Thymus (tissue), 11 donors: ENCODE measurements at regions not wholly inside any gene's neighbourhood (a gene's known extent, or its start where the extent isn't known, plus 50 kb on each side); places are given as distances from the start of the nearest gene placed in this dataset.

Source experiments
- DNase-seq, 9 donors: peaks; one replicate each; pipeline ENCODE4 v3.0.0-alpha.2; 2013; ENCODE audit warnings: low spot score in 9 of 9, low read depth in 6 of 9, missing footprints in 1 of 9
- H3K27ac ChIP-seq, 2 donors: one replicate each; pipeline ENCODE4 v1.5.1; 2013; ENCODE audit warnings: control low read depth in 1 of 2, low read depth in 1 of 2, low read length in 1 of 2, mild to moderate bottlenecking in 1 of 2, moderate library complexity in 1 of 2
- H3K27me3 ChIP-seq, 2 donors: one replicate each; pipeline ENCODE4 v1.5.1; 2013; ENCODE audit warnings: low read length in 1 of 2; ENCODE audit not compliant: control insufficient read depth in 2 of 2, insufficient read depth in 1 of 2
- H3K36me3 ChIP-seq, 2 donors: one replicate each; pipeline ENCODE4 v1.5.1; 2013; ENCODE audit warnings: low read length in 1 of 2, mild to moderate bottlenecking in 1 of 2, moderate library complexity in 1 of 2; ENCODE audit not compliant: control insufficient read depth in 2 of 2, insufficient read depth in 2 of 2
- H3K4me1 ChIP-seq, 2 donors: one replicate each; pipeline ENCODE4 v1.5.1; 2013; ENCODE audit warnings: low read length in 2 of 2; ENCODE audit not compliant: control insufficient read depth in 2 of 2, insufficient read depth in 2 of 2
- H3K4me3 ChIP-seq, 2 donors: one replicate each; pipeline ENCODE4 v1.5.1; 2013; ENCODE audit warnings: low read length in 2 of 2, control low read depth in 1 of 2, mild to moderate bottlenecking in 1 of 2
- H3K9me3 ChIP-seq, 2 donors: one replicate each; pipeline ENCODE4 v1.5.1; 2013; ENCODE audit warnings: low read length in 1 of 2, mild to moderate bottlenecking in 1 of 2; ENCODE audit not compliant: control insufficient read depth in 2 of 2, insufficient read depth in 1 of 2
- WGBS: extraction: QIAGEN DNeasy Blood & Tissue Kit; methylation state at CpG from one replicate; pipeline ENCODE4 v1.1.7; 2013; 5-methylcytosine and 5-hydroxymethylcytosine counted together
- donor health status: healthy.

DNA sequence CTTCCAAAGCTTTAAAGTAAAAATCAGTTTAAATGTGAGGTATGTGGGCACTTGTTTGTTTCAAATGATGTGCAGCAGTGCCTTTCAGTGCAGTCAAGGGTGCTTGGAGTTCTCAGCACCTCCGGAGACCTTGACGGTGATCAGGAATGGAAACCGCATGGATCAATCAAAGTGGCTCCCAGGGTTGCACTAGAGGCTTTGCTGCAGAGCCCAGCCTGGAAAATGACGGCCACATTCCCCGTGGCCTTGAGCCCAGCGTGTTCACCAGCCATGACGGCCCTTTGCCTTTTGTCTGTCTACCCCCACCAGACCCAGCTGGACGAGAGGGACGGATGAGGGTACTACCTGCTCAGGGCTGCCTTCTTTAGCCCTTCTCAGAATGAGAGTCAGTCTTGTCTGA lies 320.0 kb downstream of the TEX29 start:
- DNase-seq, result no peak
- no peak overlapping the region for H3K4me3 ChIP-seq
- H3K27me3 ChIP-seq, result no peaks in the 10 kb centered on the region
- 91% methylated on average over 9 of the region's 9 CpGs for WGBS
- no peak overlapping the region for H3K27ac ChIP-seq
- H3K36me3 ChIP-seq, result no peaks in the 10 kb centered on the region
- H3K9me3 ChIP-seq, result no peaks in the 10 kb centered on the region
- H3K4me1 ChIP-seq, result no peaks in the 10 kb centered on the region

DNA sequence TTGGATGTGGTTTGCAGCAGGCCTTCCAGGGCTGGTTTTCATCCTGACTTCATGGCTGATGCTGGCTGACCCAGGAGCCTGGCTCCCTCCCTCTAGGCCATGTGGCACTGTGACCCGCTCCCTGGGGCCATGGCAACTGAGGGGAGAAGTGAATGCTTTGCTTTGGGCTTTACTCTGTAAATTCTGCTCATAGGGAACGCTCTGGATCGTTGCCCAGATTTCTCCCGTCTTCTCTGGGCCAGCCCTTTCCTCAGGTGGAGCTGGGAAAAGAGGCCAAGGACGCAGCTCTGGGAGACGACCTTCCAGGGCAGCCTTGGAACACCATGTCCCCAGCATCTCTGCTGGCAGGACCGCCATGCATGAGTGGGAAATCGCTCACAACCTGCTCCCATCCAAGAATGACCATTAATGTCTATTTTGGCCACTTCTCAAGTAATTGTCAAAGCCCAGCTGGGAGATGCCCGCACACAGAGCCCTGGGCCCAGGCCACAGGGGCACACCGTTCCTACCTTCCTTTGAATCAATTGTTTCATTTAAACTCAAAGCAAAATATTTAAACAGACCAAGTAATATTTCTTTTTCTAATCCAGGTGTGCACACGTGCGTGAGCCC lies 321.8 kb downstream of the TEX29 start:
- 82% methylated on average over 12 of the region's 12 CpGs for WGBS
- H3K4me1 ChIP-seq, result no peaks in the 10 kb centered on the region
- no peaks in the 10 kb centered on the region for H3K9me3 ChIP-seq
- no peak overlapping the region for H3K27ac ChIP-seq
- DNase-seq, result no peak
- no peak overlapping the region for H3K4me3 ChIP-seq
- H3K36me3 ChIP-seq, result no peaks in the 10 kb centered on the region
- H3K27me3 ChIP-seq, result no peaks in the 10 kb centered on the region

DNA sequence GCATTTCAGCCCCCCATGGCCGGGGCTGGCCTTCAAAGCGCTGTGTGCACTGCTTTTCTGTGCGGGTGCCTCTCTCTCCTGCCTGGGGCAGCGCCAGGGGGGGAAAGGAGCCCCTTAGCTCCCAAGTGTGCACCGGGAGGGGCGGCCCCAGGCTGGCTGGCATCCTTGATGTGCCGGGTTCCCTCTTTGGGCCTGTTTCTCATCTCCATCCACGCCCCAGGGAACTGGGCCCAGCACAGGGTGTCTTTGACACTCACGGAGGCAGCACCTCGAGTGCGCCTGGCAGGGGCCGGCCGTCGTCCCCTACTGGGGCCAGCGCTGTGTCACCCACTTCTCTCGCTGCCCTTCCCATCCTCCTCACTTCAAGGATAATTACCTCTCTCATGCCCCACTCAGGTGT lies 324.3 kb downstream of the TEX29 start:
- no peaks in the 10 kb centered on the region for H3K36me3 ChIP-seq
- H3K4me1 ChIP-seq, result no peaks in the 10 kb centered on the region
- no peaks in the 10 kb centered on the region for H3K9me3 ChIP-seq
- H3K27me3 ChIP-seq, result no peaks in the 10 kb centered on the region
- 97% methylated on average over 16 of the region's 16 CpGs for WGBS
- no peak for DNase-seq
- no peak overlapping the region for H3K4me3 ChIP-seq
- H3K27ac ChIP-seq, result no peak overlapping the region

DNA sequence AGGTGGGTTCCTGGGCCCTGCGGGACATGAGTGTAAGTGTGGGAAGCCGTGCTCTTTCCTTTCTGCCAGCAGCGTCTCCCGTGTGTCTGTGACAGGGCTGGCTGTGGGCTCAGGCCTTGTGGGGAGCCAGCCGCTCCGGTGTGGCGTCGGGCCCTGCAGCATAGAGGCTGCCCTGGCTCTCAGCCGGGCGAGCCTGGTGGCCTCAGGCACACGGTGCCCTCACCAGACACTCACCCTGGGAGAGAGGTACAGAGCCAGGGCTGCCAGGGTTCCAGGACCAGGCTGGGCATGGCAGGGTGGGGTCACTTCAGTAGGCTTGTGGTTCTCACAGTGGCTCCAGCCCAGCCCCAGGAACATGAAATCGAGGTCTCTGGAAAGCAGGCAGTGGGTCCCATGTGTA lies 324.8 kb downstream of the TEX29 start:
- 97% methylated on average over 12 of the region's 12 CpGs for WGBS
- H3K4me1 ChIP-seq, result no peaks in the 10 kb centered on the region
- H3K9me3 ChIP-seq, result no peaks in the 10 kb centered on the region
- H3K4me3 ChIP-seq, result no peak overlapping the region
- H3K36me3 ChIP-seq, result no peaks in the 10 kb centered on the region
- H3K27me3 ChIP-seq, result no peaks in the 10 kb centered on the region
- H3K27ac ChIP-seq, result no peak overlapping the region
- DNase-seq, result no peak

DNA sequence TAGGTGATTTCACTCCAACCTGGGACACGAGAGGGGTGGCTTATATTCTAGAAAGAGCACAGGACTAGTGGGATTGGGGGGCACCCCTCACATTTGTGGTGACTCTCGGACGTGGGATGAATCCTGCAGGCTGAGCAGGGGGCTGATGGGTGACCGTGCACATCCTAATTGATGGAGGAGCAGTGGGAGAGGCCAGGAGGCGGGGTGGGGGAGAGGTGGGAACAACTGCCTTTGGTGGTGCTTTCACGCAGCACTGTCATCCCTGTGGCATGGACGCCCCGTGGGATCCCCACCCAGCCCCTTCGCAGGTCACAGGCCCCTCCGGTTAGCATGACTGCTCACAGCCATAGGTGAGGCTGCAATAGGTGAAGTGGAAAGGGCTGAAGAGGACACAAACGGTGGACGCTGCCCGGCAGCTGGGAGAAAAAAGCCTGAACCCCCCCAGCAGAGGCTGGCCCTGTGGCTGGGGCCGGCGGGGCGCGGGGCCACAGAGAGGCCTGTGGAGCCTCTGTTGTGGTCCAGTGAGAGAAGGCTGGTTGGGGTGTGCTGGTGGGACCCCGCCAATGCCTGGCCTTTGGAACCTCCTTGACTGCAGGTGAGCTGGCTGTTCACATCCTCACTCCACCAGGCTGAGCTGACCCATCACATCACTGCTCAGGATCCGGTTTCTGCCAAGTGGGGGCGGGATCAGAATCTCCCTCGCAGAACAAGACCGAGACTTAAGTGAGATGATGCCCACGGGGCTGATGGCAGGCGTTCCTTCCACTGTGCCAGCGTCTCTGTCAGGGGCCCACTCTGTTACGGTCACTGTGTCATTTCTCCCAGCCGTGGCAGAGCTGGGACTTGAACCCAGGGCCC lies 325.4 kb downstream of the TEX29 start:
- H3K4me1 ChIP-seq, result no peaks in the 10 kb centered on the region
- 95% methylated on average over 27 of the region's 27 CpGs for WGBS
- H3K27ac ChIP-seq, result no peak overlapping the region
- DNase-seq, result no peak
- H3K4me3 ChIP-seq, result no peak overlapping the region
- peaks cover 0 to 2% of the 10 kb centered on the region in 2 donors for H3K27me3 ChIP-seq
- no peaks in the 10 kb centered on the region for H3K36me3 ChIP-seq
- no peaks in the 10 kb centered on the region for H3K9me3 ChIP-seq

DNA sequence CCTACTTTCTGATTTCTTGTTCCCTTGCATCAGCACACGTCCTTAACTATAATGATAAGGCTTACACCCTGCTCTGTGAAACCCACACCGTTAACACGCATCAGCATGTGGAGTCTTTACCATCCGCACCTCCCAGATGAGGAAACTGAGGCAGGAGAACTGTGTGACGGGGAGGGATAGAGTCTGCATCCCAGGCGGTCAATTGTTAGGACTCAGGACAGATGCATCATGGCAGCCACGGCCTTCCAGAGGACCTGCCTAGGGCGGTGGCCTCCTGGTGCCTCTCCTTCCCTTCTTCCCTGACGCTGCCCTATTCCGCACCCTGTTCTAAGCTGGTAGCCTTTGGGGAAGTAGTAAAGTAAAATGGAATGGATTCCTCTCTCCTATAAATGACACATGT lies 326.0 kb downstream of the TEX29 start:
- peaks cover 0 to 2% of the 10 kb centered on the region in 2 donors for H3K27me3 ChIP-seq
- H3K36me3 ChIP-seq, result no peaks in the 10 kb centered on the region
- H3K4me1 ChIP-seq, result no peaks in the 10 kb centered on the region
- no peak for DNase-seq
- H3K27ac ChIP-seq, result no peak overlapping the region
- H3K4me3 ChIP-seq, result no peak overlapping the region
- WGBS, result 96% methylated on average over 10 of the region's 10 CpGs
- H3K9me3 ChIP-seq, result no peaks in the 10 kb centered on the region

DNA sequence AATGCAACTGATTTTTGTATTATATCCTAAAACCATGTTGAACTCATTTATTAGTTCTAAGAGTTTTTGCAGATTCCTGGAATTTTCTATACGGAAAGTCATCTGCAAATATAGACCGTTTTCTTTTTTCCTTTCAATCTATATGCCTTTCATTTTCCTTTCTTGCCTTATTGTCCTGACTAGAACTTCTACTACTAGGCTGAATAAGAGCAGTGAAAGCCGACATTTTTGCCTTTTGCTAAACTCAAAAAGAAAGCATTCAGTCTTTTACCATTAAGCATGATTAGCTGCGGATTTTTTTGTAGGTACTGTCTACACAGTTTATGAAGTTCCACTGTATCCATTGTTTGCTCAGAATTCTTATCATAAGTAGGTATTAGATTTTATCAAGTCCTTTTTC lies 328.4 kb downstream of the TEX29 start:
- Histone ChIP-seq H3K9me3 (no peaks in the 10 kb centered on the region), H3K27ac (no peak overlapping the region), H3K36me3 (no peaks in the 10 kb centered on the region), H3K4me3 (no peak overlapping the region), H3K4me1 (no peaks in the 10 kb centered on the region), H3K27me3 (peaks cover 0 to 2% of the 10 kb centered on the region in 2 donors)
- no peak for DNase-seq
- WGBS, result 96% methylated on average over 4 of the region's 4 CpGs

DNA sequence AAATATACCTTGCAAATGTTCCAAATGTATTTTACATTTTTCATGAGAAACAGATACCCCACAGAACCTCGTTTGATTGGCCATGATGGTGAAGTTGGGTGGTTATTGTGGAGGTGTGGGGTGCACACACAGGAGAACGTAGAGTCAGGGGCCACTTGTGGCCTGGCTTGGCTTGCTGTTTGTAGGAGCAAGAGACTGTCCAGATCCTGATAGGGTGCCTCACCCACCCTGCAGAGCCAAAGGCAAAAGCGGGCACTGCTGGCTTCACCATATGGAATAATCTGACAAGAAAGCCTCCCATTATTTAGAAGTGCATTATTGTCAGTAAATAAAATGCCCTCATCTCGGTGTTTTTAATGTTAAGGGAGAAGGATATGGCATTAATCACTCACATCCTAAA lies 330.2 kb downstream of the TEX29 start:
- H3K27me3 ChIP-seq, result peaks cover 0 to 2% of the 10 kb centered on the region in 2 donors
- WGBS, result 71% methylated on average over 4 of the region's 4 CpGs
- no peaks in the 10 kb centered on the region for H3K36me3 ChIP-seq
- no peak overlapping the region for H3K4me3 ChIP-seq
- DNase-seq, result no peak
- H3K9me3 ChIP-seq, result no peaks in the 10 kb centered on the region
- no peak overlapping the region for H3K27ac ChIP-seq
- H3K4me1 ChIP-seq, result no peaks in the 10 kb centered on the region

DNA sequence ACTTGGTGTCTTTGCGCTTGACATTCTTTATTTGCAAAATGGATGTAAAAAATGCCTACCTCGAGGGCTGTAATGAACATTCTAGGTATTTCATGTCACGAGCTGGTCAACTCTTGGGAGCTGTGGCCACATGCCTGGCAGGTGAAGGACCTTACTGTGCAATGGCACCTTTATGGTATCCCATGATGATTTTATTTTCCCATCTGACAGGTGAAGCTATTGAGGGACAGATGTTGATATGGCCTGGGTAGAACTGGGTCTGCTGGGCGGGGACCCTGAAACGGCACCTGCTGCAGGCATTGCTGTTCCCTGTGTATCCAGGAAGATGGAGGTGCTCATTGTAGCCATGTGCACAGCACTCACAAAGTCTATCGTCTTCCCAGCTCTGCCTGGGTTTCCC lies 332.2 kb downstream of the TEX29 start:
- H3K36me3 ChIP-seq, result no peaks in the 10 kb centered on the region
- WGBS, result 93% methylated on average over 6 of the region's 6 CpGs
- peaks cover 0 to 2% of the 10 kb centered on the region in 2 donors for H3K27me3 ChIP-seq

More for the DNA sequence above, 332.2 kb downstream of the TEX29 start:
- Histone ChIP-seq H3K4me3 (no peak overlapping the region), H3K27ac (no peak overlapping the region), H3K4me1 (no peaks in the 10 kb centered on the region), H3K9me3 (no peaks in the 10 kb centered on the region)
- no peak for DNase-seq
